ENCODE measurements at regions not wholly inside any gene's neighbourhood (a gene's known extent, or its start where the extent isn't known, plus 50 kb on each side); places are given as distances from the start of the nearest gene placed in this dataset.
"Not testable (repeated sequence)": the region's sequence is repeated elsewhere in the genome, so short reads cannot be mapped to it uniquely, and the experiment has no call there.

GRCh38 chr2:199131136-199131655 lies 326.5 kb downstream of the SATB2 start:
- DNase-seq: no peak

- no peak for DNase-seq
Measured at GRCh38 chr2:199130501-199130900, 327.2 kb downstream of the SATB2 start.

GRCh38 chr2:199128476-199129229 lies 329.1 kb downstream of the SATB2 start:
- no peak for DNase-seq

- no peak for DNase-seq
Measured at GRCh38 chr2:199119796-199120195, 337.9 kb downstream of the SATB2 start.

GRCh38 chr2:199118673-199119112 lies 339.0 kb downstream of the SATB2 start:
- DNase-seq: no peak

- no peak for DNase-seq
Measured at GRCh38 chr2:199115169-199115568, 342.6 kb downstream of the SATB2 start.

- DNase-seq: no peak
Measured at GRCh38 chr2:199113111-199113510, 344.6 kb downstream of the SATB2 start.

GRCh38 chr2:199111458-199111857 lies 346.3 kb downstream of the SATB2 start:
- no peak for DNase-seq

GRCh38 chr2:199108056-199108455 lies 349.7 kb downstream of the SATB2 start:
- DNase-seq: no peak

GRCh38 chr2:199105826-199106225 lies 351.9 kb downstream of the SATB2 start:
- DNase-seq: no peak

- DNase-seq: no peak
Measured at GRCh38 chr2:199101487-199101886, 356.3 kb downstream of the SATB2 start.

- DNase-seq: no peak
Measured at GRCh38 chr2:199100326-199101110, 357.2 kb downstream of the SATB2 start.

GRCh38 chr2:199092419-199092818 lies 365.3 kb downstream of the SATB2 start:
- no peak for DNase-seq

- DNase-seq: no peak
Measured at GRCh38 chr2:199085261-199085660, 372.5 kb downstream of the SATB2 start.

GRCh38 chr2:199070322-199070949 lies 387.3 kb downstream of the SATB2 start:
- no peak for DNase-seq

- DNase-seq: no peak
Measured at GRCh38 chr2:199064201-199064600, 393.5 kb downstream of the SATB2 start.

GRCh38 chr2:199057936-199058335 lies 399.8 kb downstream of the SATB2 start:
- DNase-seq: no peak

GRCh38 chr2:199055336-199055735 lies 402.4 kb downstream of the SATB2 start:
- no peak for DNase-seq

GRCh38 chr2:199042660-199043379 lies 414.9 kb downstream of the SATB2 start:
- no peak for DNase-seq

- no peak for DNase-seq
Measured at GRCh38 chr2:199040522-199040921, 417.2 kb downstream of the SATB2 start.

GRCh38 chr2:199033761-199034160 lies 424.0 kb downstream of the SATB2 start:
- not testable (repeated sequence) for DNase-seq

- DNase-seq: no peak
Measured at GRCh38 chr2:199025146-199025545, 432.6 kb downstream of the SATB2 start.

- DNase-seq: no peak
Measured at GRCh38 chr2:199024224-199024623, 433.5 kb downstream of the SATB2 start.

Measured in activated CD4-positive, alpha-beta T cell treated with anti-CD3 and anti-CD28 coated beads, Interleukin-2, amount 50 U/mL, for 4 hours (primary cell).